NCI-H345 treated with DMSO at 0.1 percent for 48 hours (cell line): ENCODE measurements at regions not wholly inside any gene's neighbourhood (a gene's known extent, or its start where the extent isn't known, plus 50 kb on each side); places are given as distances from the start of the nearest gene placed in this dataset.
"Not testable (repeated sequence)": the region's sequence is repeated elsewhere in the genome, so short reads cannot be mapped to it uniquely, and the experiment has no call there.

Experiments
- DNase-seq: peaks from one replicate; lab custom pipeline; 2025; ENCODE audit not compliant: unreplicated experiment; lab: John Stamatoyannopoulos, UW

GRCh38 chr4:33740871-33741270 is 2503.4 kb downstream of the ARAP2 start:
- not testable (repeated sequence) for DNase-seq

DNA sequence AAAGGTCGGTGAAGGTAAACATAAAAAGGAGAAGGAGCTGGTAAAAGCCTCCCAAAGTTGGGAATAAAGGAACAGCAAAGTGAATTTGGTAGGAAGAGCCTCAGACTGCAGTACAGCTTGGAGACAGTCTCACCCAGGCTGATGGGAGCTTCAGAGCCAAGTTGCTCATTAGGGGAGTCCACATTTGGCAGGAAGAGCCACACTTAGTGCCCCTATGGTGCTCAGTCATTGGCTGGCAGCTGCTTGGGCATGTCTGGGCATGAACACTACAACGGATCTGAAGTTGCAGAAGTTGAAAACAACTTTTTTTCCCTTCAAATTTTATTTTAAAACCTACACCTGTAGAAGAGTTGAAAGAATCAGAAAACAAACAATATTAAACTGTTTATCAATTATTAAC is 2497.3 kb downstream of the ARAP2 start:
- no peak for DNase-seq

DNA sequence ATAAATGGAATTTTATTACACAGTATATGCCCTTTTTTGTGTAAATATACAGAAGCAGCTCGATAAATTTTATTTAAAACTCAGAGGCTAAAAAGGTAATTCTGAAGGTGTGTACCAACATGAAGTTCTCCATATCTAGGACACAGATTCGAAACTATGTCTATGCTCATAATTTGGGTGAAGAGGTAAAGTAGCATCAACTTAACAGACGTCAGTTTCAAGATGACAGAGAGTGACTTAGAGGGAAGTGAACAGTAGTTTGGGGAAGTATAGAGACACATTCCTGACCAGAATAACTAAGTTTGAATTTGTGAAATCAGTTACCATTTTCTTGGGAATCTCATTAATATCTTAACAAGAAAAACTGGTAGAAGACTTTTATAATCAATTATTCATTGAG is 2493.3 kb downstream of the ARAP2 start:
- DNase-seq: no peak

DNA sequence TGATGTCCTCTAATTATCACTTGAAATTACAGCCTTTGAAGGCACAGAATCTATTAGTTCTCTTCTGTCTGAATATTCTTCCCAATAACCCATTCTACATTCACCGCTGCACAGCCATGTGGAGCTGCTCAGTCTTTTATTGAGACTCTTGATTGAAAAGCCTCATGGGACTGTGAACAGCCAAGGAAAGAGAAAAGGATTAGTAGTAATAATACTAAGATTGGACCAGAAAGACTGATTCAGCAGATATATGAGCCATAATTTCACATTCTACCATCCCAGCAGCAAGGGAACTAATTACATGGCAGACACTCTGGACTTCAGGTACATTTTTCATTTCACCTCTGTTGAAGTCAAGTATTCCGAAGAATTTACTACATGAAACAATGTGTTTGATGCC is 2471.7 kb downstream of the ARAP2 start:
- DNase-seq: no peak

GRCh38 chr4:33780952-33781791 is 2463.1 kb downstream of the ARAP2 start:
- DNase-seq: no peak

DNA sequence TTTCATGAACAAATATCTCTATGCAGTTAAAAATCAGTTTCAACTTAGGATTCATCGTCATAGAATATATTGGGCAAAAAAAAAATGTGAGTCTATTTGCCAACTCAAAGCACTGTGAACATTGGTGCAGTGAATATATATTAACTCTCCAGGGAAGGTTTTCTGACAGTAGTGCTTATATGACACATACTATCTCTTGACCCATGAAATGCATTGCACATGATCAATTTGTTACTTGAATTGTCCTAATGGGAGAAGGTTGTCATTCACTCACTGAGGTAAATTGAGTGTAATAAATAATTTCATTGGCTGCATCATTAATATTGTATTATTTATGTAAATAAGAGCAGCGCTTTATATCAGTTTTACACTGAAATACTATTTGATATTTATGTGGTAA is 2458.5 kb downstream of the ARAP2 start:
- no peak for DNase-seq

GRCh38 chr4:33802578-33802977 is 2441.7 kb downstream of the ARAP2 start:
- DNase-seq: no peak

DNA sequence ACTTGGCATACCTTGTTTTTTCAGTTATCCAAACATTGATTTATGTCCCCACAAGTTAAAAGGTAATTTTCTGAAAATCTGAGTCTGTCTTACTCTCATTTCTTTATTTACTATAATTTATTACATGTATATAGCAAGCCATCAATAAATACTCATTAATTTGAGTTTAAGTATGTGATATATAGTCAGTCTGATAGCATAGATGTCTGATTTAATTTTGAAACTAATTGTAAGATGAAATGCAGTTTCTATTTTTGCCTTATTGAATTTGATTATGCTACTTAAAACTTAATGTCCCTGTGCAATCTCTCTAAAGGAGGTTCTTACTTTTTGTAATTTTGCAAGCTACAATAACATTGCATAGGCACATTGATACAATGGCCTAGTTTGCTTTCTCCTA is 2418.6 kb downstream of the ARAP2 start:
- no peak for DNase-seq

DNA sequence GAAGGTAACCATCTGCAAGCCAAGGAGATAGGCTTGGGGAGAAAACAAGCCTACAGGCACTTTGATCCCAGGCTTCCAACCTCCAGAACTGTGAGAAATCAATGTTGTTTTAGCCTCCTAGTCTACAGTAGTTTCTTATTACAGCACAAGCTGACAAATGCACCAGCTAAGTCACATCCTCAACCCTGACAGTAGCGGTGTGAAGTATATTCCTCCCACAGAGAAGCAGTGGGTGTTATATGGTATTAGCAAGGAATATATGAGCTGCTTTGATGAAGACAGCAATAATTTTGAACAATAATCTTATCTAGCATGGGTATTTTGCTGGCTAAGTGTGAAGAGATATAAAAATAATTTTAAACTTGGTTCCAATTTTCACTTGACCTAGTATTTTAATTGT is 2415.0 kb downstream of the ARAP2 start:
- not testable (repeated sequence) for DNase-seq

GRCh38 chr4:33831442-33832066 is 2412.8 kb downstream of the ARAP2 start:
- no peak for DNase-seq

DNA sequence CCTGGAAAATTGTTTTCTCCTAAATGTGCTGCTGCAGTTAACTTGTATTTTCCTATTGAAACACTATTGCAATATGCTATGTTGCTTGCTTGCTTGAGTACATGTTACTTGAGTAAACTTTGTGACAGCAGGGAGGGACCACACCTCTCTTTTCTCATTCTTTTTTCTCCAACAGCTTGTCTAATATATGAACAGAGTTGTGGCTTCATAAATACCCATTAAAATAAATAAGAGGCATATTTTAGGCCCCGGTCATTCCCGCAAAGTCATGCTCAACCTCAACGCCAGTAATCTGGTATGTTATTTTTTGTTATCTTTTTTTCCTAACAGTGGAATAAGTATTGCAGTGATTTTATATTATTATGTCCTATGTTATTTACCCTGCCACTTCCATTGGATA is 2408.6 kb downstream of the ARAP2 start:
- not testable (repeated sequence) for DNase-seq

DNA sequence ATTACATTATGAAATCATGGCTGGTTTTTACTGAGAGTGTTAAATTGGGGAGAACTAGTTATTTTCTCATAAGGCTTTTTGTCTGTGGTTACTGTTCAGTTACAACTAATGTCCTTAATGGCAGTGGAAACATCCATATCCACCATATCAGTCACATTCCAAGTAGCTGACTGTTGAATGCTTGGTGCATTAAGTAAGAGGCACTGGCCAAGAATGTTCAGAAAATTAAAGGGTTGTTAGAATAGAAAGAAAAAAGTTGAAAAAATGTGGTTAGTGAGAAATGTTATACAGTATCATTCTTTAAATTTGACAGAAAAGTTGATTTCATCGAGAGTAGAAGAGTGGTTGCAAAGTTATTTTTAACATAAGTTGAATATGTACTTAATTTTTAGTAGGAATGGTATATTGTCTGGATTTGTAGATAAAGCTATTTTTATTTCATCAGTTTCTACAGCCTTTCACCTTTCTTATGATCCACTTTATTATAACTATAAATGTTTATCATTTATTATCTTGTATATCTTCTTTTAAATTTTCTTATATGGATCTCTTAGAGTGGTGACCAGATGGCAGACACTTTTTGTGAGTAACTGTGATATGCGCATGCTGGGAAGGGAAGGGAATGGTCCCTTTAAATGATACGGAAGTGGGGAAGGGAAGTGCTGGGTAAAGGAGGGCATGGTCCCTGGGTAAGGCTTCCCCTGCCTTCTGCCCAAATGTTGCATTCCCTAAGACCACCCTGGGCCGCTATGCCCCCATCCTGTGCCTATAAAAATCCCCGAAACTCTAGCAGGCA is 2407.1 kb downstream of the ARAP2 start:
- DNase-seq: no peak

DNA sequence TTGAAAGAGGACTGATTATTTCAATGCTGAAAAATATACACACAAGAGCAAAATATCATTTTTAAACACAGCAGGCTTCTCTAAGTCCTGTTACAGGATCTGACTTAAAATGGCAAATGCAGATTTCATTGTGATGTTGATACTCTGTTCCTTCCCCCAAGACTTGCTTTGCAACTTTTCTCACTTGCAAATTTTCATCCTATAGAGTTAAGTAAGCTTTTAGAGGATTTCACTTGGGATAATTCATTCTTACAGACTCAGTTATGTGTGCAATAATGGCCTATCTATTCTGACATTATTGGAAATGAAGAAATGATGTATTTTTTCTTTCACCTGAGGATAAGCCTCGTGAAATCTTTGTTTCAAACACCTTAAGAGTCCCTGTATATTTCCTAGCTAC is 2403.2 kb downstream of the ARAP2 start:
- no peak for DNase-seq

- no peak for DNase-seq
Measured at GRCh38 chr4:33850371-33850902, 2393.9 kb downstream of the ARAP2 start.

DNA sequence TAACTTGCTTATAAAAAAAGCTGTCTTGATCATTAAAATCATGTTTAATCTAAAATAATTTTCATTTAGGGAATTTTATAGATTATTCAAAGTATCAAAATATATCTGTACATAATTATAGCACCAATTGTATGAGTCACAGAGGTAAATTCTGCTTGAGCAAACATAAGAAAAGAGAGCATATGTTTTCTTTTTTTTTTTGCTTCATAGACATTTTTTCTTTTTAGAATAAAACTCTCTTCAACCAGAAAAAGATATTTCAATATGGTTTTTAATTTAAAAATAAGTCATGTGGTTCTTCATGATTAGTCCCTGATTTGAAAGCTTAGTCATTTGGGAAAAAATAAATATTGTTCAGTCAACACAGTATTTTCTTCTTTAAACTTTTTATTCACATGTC is 2390.6 kb downstream of the ARAP2 start:
- DNase-seq: not testable (repeated sequence)

- DNase-seq: no peak
Measured at GRCh38 chr4:33864290-33864859, 2379.9 kb downstream of the ARAP2 start.

DNA sequence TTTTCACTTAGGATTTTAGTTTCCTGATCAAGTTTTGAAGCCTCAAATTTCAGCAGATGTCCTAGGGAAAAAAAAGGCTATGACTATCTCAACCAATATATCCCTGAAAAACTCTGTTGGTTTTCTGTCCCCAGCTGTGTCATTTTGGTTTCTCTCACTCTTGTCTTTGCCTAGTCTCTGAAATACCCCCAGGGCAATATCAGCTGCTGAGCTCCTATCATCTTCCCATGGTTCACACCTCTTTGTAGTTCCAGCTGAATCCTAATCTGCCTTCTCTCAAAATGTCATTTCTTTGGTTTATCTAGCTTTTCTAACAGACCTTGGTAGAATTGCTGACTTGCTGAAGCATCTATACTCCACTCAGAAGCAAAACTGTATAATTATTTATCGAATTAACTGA is 2370.5 kb downstream of the ARAP2 start:
- DNase-seq: no peak

- no peak for DNase-seq
Measured at GRCh38 chr4:33878710-33879109, 2365.6 kb downstream of the ARAP2 start.

DNA sequence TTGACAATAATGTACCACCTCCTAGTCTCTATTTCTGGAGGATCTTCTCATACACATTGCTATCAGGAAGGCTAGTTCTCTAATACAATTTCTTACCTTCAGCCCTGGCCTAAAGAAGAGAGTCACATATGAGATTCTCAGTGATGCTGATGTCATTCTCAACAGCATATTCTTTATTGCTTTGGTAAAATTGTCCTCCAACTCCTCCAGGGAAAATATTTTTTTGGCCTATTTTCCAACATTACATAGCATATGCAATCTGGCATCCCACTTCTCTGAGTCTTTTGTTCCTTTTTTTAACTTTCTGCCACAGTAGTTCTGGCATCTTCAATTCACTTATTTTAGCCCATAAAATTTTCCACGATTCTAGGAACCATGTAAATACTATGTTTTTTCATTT is 2363.1 kb downstream of the ARAP2 start:
- no peak for DNase-seq

- no peak for DNase-seq
Measured at GRCh38 chr4:33882246-33882990, 2361.9 kb downstream of the ARAP2 start.

GRCh38 chr4:33883111-33883510 is 2361.2 kb downstream of the ARAP2 start:
- DNase-seq: no peak
